Fibroblast of lung (primary cell): ENCODE measurements at regions not wholly inside any gene's neighbourhood (a gene's known extent, or its start where the extent isn't known, plus 50 kb on each side); places are given as distances from the start of the nearest gene placed in this dataset.

ENCODE experiments used
- DNase-seq, 2 donors: peaks; one replicate each; pipeline versions ENCODE4 v3.0.0 to v3.0.0-alpha.2; 2010; ENCODE audit warnings: low read depth in 2 of 2
- H2AFZ ChIP-seq: 2 replicates; pipeline ENCODE4 v1.5.1; 2012; ENCODE audit warnings: low read length, control low read depth, inconsistent platforms
- H3K27ac ChIP-seq: 2 replicates; pipeline ENCODE4 v1.5.1; 2011; ENCODE audit warnings: low read length, control low read depth; ENCODE audit not compliant: insufficient read depth
- H3K27me3 ChIP-seq: 2 replicates; pipeline ENCODE4 v1.5.1; 2011; ENCODE audit warnings: mild to moderate bottlenecking, low read length; ENCODE audit not compliant: control insufficient read depth, insufficient read depth
- H3K36me3 ChIP-seq: 2 replicates; pipeline ENCODE4 v1.5.1; 2011; ENCODE audit warnings: low read length; ENCODE audit not compliant: control insufficient read depth, insufficient read depth
- H3K4me1 ChIP-seq: 2 replicates; pipeline ENCODE4 v1.5.1; 2011; ENCODE audit warnings: low read length; ENCODE audit not compliant: control insufficient read depth, insufficient read depth; ENCODE audit errors: extremely low read depth
- H3K4me2 ChIP-seq: 2 replicates; pipeline ENCODE4 v1.5.1; 2011; ENCODE audit warnings: low read length, control low read depth; ENCODE audit not compliant: insufficient read depth; ENCODE audit errors: extremely low read depth
- H3K4me3 ChIP-seq, 4 experiments: fragments of 200-600 bp in 1 of 4; sonication (generic) in 1 of 4; replicated peaks in 1 of 4; 2 replicates each; pipeline ENCODE4 v1.5.1; 2011 to 2016; ENCODE audit warnings: low read length in 4 of 4, low read depth in 3 of 4, mild to moderate bottlenecking in 3 of 4, control low read depth in 2 of 4, inconsistent platforms in 1 of 4, mixed read lengths in 1 of 4; ENCODE audit not compliant: insufficient read depth in 1 of 4; ENCODE audit errors: control extremely low read depth in 1 of 4
- H3K79me2 ChIP-seq: 2 replicates; pipeline ENCODE4 v1.5.1; 2012; ENCODE audit warnings: mild to moderate bottlenecking, low read length, inconsistent platforms; ENCODE audit not compliant: control insufficient read depth, insufficient read depth
- H3K9ac ChIP-seq: 2 replicates; pipeline ENCODE4 v1.5.1; 2011; ENCODE audit warnings: mild to moderate bottlenecking, low read length, control low read depth; ENCODE audit not compliant: insufficient read depth
- H3K9me3 ChIP-seq: 2 replicates; pipeline ENCODE4 v1.5.1; 2012; ENCODE audit warnings: low read depth, low read length; ENCODE audit not compliant: control insufficient read depth, insufficient read depth
- H4K20me1 ChIP-seq: 2 replicates; pipeline ENCODE4 v1.5.1; 2011; ENCODE audit warnings: low read length; ENCODE audit not compliant: control insufficient read depth, insufficient read depth; ENCODE audit errors: extremely low read depth
- EZH2 ChIP-seq: IDR thresholded peaks from 2 replicates; pipeline ENCODE4 v1.5.1; 2012; ENCODE audit warnings: low read length, control low read depth, mild to moderate bottlenecking; ENCODE audit errors: missing control alignments
- TF ChIP-seq, protein P1 (sequence below), 2 donors: IDR thresholded peaks in 1 of 2; conservative IDR thresholded peaks in 1 of 2; 1 replicate in 1 of 2; 2 replicates in 1 of 2; pipeline ENCODE4 v1.5.1; 2011 to 2012; ENCODE audit warnings: low read length in 2 of 2, control low read depth in 1 of 2, inconsistent platforms in 1 of 2, low read depth in 1 of 2, mild to moderate bottlenecking in 1 of 2

DNA sequence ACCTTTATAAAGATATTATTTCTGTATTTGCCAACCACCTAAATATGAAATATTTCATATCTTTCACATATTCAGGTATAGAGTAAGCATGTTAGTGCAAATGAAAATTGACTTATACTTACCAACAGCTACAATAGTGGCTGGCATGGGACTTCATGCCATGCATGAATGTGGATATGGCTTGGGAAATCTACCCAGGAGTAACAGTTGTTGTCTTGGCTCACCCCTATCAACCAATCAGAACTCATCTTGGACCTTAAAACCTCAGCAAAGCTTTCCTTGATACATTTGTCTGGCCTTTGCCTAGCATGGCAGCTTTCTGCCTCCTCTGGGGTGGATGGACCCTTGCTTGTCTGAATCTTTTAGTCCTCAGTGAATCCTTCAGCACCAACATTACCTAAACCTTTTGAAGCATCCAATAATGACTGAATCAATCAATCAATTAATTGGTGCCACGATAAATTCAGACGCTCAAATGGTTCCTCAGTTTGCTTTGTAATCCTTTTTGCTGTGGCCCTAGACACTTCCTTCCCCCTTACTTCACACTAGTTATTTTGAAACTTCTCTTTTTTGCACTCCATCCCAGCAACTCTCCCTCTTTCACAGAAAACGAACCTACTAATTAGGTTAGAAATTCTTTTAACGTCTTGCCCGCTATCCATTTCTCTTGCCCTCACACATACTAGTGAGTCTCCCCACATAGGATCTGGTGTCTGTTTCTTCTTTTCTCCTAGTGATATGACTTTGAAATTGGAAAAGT is 132.3 kb upstream of the ZNF608 start:
- TF ChIP-seq, protein P1, sequence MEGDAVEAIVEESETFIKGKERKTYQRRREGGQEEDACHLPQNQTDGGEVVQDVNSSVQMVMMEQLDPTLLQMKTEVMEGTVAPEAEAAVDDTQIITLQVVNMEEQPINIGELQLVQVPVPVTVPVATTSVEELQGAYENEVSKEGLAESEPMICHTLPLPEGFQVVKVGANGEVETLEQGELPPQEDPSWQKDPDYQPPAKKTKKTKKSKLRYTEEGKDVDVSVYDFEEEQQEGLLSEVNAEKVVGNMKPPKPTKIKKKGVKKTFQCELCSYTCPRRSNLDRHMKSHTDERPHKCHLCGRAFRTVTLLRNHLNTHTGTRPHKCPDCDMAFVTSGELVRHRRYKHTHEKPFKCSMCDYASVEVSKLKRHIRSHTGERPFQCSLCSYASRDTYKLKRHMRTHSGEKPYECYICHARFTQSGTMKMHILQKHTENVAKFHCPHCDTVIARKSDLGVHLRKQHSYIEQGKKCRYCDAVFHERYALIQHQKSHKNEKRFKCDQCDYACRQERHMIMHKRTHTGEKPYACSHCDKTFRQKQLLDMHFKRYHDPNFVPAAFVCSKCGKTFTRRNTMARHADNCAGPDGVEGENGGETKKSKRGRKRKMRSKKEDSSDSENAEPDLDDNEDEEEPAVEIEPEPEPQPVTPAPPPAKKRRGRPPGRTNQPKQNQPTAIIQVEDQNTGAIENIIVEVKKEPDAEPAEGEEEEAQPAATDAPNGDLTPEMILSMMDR (conservative IDR thresholded peaks at IDR 0.05 in 1 of 2, IDR thresholded peaks at IDR 0.05 in 1 of 2; ENCODE audit: low read depth in 1 of 2, low read length in 2 of 2), result no peak
- TF ChIP-seq EZH2, result no peak
- Histone ChIP-seq H2AFZ (no peak overlapping the region), H3K4me3 (no peak overlapping the region), H3K9me3 (no peaks in the 10 kb centered on the region), H3K27me3 (no peaks in the 10 kb centered on the region), H3K4me2 (no peak overlapping the region), H3K36me3 (no peaks in the 10 kb centered on the region), H3K79me2 (no peaks in the 10 kb centered on the region), H4K20me1 (no peaks in the 10 kb centered on the region), H3K27ac (no peak overlapping the region), H3K4me1 (no peaks in the 10 kb centered on the region), H3K9ac (no peak overlapping the region)
- DNase-seq, result no peak

DNA sequence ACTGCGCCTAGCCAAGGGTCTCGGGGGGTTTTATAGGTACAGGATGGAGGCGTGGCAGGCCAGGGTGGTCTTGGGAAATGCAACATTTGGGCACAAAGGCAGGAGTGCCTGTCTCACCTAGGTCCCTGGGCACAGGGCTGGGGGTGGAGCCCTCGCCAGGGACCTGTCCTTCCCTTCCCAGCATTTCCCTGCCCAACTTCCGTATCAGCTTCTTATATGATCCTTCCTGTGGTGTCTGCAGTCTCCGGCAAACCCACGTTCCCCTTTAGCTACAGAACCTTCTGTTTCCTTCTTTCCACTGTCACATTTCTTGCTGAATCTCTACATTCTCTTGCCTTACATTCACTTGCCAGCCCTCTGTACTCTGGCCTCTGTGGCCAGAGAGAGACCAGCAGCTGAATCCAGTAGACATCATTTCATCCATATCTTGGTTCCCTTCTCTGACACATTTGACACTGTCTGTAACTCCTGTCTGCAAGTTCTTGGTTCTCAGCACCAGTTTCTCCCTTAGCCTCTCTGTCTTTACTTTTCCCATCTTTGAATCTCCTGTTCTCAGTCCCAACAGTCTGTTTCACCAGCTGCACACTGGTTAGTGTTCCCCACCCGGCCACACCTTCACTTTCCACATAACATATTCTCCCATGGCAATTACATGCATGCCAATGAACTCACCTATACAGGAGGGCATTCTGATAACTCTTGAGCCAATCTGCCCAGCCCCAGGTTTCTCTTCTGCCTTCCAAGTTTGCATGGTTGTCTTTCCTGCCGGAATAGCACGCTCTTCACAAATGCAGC is 134.7 kb upstream of the ZNF608 start:
- DNase-seq, result no peak
- no peaks in the 10 kb centered on the region for H3K79me2 ChIP-seq
- H3K9me3 ChIP-seq, result no peaks in the 10 kb centered on the region
- no peaks in the 10 kb centered on the region for H4K20me1 ChIP-seq
- H3K9ac ChIP-seq, result no peak overlapping the region
- H3K36me3 ChIP-seq, result no peaks in the 10 kb centered on the region
- no peaks in the 10 kb centered on the region for H3K27me3 ChIP-seq
- H3K27ac ChIP-seq, result no peak overlapping the region
- no peak overlapping the region for H3K4me3 ChIP-seq
- no peak for TF ChIP-seq EZH2
- TF ChIP-seq, protein P1 (conservative IDR thresholded peaks at IDR 0.05 in 1 of 2, IDR thresholded peaks at IDR 0.05 in 1 of 2; ENCODE audit: low read depth in 1 of 2, low read length in 2 of 2), result no peak
- H3K4me1 ChIP-seq, result no peaks in the 10 kb centered on the region
- H3K4me2 ChIP-seq, result no peak overlapping the region
- H2AFZ ChIP-seq, result no peak overlapping the region

DNA sequence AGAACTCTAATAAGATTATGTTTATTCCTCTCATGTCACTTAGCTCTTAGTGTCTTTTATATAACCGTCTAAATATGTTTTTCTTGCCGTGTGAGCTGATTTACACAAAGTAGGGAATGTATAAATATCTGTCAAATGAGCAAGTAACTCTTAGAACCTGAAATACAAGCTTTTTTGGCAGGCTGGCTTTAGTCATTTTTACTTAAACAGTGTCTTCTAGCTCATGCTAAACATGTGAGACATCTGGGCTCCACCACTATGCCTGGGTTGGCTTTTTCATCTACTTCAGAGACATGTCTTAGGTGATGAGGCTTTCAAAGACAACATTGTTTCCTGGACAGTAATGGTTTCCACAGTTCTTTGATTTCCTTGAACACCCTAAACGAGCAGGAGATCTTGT is 137.2 kb upstream of the ZNF608 start:
- no peak overlapping the region for H3K9ac ChIP-seq
- H3K27me3 ChIP-seq, result no peaks in the 10 kb centered on the region
- no peaks in the 10 kb centered on the region for H3K79me2 ChIP-seq
- no peak for DNase-seq
- no peak overlapping the region for H3K4me2 ChIP-seq
- H2AFZ ChIP-seq, result no peak overlapping the region
- TF ChIP-seq, protein P1 (conservative IDR thresholded peaks at IDR 0.05 in 1 of 2, IDR thresholded peaks at IDR 0.05 in 1 of 2; ENCODE audit: low read depth in 1 of 2, low read length in 2 of 2), result no peak
- TF ChIP-seq EZH2, result no peak
- H3K4me3 ChIP-seq, result no peak overlapping the region
- H3K27ac ChIP-seq, result no peak overlapping the region
- H4K20me1 ChIP-seq, result no peaks in the 10 kb centered on the region
- no peaks in the 10 kb centered on the region for H3K9me3 ChIP-seq
- no peaks in the 10 kb centered on the region for H3K36me3 ChIP-seq
- no peaks in the 10 kb centered on the region for H3K4me1 ChIP-seq
